ENCODE measurements at regions not wholly inside any gene's neighbourhood (a gene's known extent, or its start where the extent isn't known, plus 50 kb on each side); places are given as distances from the start of the nearest gene placed in this dataset.

GRCh38 chr7:69090936-69091335 lies 507.3 kb upstream of the AUTS2 start:
- TF ChIP-seq POLR2A (IDR thresholded peaks at IDR 0.05): no peak
- TF ChIP-seq CTCF (IDR thresholded peaks at IDR 0.05): no peak
- TF ChIP-seq POLR2AphosphoS5 (IDR thresholded peaks at IDR 0.05): no peak
